ENCODE measurements at regions not wholly inside any gene's neighbourhood (a gene's known extent, or its start where the extent isn't known, plus 50 kb on each side); places are given as distances from the start of the nearest gene placed in this dataset.
A peak's percentile ranks its signal among the peaks of the same experiment; 100 is the strongest.

GRCh38 chr10:111455776-111456426, 379.1 kb downstream of the ADRA2A start:
- DNase-seq: no peak

DNA sequence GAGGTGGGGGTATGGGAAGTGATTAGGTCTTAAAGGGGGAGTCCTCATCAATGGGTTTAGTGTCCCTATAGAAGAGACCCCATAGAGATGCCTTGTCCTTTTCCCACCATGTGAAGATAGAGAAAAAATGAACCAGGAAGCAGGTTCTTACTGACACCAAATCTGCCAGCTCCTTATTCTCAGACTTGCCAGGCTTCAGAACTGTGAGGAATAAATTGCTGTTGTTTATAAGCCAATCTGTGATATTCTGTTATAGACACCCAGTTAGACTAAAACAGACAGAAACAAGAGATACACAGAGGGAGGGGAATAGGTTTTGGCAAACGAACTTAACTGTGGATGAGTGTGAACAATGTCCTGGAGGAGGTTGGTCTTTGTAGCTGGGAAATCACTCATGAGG, 381.4 kb downstream of the ADRA2A start:
- no peak for DNase-seq

DNA sequence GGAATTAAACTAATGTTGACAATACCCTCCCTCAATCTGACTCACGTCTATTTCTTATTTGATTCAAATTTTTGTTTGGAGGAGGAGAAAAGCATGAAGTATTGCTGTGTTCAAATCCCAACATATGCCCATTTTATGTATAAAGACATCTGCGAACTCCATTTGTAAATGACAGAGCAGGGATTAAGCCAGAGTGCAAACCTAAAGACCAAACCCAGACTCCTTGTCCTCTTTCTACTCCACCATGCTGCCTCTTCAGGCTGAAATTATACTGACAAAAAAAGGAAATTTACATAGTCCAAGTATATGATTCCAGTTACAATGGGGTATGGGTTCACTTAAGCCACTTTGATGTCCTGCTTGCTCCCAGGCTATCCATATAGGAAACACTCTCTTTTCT, 383.1 kb downstream of the ADRA2A start:
- no peak for DNase-seq

DNA sequence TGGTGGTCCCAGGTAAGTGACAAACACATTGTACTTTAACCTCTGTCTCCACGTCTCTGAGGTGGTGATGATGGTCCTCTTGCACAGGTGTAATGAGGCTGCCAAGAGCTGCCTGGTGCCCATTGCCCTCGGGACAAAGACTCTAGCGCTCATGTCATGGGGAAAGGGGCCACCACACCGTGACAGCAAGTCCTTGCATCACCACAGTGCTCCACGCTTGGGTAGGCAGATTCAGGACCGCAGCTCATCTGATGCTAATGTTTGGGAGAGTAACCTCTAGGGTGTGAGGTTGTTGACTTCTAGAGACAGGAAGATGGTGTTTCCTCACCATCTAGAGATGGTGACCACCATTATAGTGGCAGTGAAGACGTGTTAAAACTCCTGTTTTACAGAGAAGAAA, 395.6 kb downstream of the ADRA2A start:
- no peak for DNase-seq

DNA sequence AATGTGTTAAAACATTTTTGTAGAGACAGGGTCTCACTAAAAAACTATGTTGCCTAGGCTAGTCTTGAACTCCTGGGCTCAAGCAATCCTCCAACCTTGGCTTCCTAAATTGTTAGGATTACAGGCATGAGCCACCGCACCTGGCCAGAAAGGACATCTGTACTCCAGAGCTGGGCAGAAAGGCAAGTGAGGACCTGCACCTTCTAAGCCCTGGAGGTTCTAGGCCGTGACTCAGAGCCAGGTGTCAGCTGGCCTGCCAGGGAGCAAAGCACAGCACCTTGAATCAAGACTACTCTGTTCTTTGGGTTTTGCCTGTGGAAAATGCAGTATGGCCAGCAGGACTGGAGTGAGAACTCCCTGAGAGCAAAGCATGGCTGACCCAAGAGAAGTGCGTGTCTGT, 396.5 kb downstream of the ADRA2A start:
- no peak for DNase-seq

- DNase-seq: no peak
Observed at GRCh38 chr10:111474786-111475185, 398.0 kb downstream of the ADRA2A start.

GRCh38 chr10:111475720-111476119, 398.9 kb downstream of the ADRA2A start:
- peak; percentile 9 for DNase-seq

GRCh38 chr10:111478651-111479050, 401.8 kb downstream of the ADRA2A start:
- no peak for DNase-seq

- peak; percentile 1 for DNase-seq
Observed at GRCh38 chr10:111479966-111480365, 403.1 kb downstream of the ADRA2A start.

- no peak for DNase-seq
Observed at GRCh38 chr10:111481261-111481826, 404.5 kb downstream of the ADRA2A start.

DNA sequence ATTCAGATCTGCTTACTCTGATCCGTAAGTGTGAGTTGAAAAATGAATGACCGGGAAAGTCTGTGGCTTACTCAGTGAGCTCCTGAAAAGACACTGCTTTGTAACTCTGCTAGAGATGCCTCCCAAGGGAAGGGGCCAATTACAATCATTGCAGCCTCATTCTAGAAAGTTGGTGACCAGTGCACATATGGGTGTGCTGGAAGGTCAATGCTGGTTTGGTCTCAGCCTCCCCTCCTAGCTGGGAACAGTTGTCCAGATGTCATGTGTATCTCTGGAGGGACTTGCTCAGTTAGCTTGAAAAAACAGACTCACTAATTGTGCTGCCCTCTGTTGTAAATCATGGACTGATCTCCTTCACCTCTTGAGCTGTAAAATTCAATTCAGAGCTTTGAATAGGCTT, 405.0 kb downstream of the ADRA2A start:
- DNase-seq: no peak

DNA sequence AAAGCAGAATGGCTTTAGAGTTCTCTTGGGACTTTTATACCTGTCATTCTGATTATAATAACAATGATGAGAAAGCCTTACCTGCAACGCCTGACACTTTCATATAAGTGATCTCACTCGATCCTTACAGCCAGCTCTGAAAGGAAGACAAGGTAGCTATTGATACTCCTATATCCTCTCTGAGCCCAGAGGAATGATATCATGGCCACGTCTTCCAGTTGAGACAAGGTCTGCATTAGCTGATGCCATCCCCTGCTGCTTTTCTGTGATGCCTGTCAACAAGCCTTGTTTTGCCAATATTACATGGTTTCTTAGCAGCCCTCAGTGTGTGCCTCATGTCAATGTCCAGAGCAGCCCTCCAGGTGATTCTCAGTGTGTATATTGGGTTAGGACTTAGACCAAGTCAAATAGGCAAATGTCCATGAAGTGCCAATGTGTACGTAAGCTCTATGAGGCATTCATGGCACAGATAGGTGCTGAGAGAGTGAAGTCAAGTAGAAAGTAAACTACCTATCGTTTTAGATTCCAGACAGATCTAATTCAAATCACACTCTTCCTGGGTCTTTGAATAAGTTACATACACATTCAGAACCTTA, 405.9 kb downstream of the ADRA2A start:
- DNase-seq: no peak

- DNase-seq: no peak
Observed at GRCh38 chr10:111485767-111486166, 408.9 kb downstream of the ADRA2A start.

DNA sequence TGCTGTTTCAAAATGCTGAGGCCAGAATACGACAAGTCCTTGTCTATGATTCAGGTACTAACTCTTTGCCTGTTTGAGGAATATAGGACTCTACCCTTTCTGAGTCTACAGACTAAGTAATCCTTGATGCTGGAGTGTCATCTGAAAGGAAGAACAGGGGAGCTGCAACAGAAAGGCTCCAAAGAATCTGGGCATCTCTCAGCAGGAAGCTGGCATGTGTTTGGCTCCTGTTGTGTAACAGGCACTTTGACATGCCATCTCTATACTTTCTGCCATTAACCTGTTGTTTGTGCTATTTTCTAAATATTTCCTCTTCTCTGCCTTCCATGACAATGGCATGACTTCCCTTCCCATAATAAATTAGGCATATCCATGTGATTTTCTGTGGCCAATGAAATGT, 409.5 kb downstream of the ADRA2A start:
- no peak for DNase-seq

DNA sequence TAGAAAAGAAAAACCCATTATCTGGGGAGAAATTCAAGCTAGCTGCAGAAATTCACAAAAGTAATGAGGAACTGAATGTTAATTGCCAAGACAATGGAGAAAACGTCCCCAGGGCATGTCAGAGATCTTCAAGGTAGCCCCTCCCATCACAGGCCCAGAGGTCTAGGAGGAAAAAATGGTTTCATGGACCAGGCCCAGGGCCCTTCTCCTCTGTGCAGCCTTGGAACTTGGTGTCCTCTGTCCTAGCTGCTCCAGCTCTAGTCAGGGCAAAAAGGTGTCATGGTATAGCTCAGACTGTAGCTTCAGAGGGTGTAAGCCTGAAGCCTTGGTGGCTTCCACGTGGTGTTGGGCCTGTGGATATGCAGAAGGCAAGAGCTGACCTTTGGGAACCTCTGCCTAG, 411.8 kb downstream of the ADRA2A start:
- DNase-seq: no peak

DNA sequence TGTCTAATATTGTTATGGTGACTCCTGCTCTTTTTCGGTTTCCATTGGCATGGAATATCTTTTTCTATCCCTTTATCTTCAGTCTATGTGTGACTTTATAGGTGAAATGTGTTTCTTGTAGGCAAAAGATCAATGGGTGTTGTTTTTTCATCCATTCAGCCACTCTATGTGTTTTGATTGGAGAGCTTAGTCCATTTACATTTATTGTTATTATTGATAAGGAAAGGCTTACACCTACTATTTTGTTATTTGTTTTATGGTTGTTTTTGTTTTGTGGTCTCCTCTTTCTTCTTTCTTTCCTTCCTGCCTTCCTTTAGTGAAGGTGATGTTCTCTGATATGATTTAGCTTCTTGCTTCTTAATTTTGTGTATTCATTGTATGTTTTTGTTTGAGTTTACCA, 414.3 kb downstream of the ADRA2A start:
- no peak for DNase-seq

GRCh38 chr10:111493024-111493625, 416.3 kb downstream of the ADRA2A start:
- DNase-seq: no peak

DNA sequence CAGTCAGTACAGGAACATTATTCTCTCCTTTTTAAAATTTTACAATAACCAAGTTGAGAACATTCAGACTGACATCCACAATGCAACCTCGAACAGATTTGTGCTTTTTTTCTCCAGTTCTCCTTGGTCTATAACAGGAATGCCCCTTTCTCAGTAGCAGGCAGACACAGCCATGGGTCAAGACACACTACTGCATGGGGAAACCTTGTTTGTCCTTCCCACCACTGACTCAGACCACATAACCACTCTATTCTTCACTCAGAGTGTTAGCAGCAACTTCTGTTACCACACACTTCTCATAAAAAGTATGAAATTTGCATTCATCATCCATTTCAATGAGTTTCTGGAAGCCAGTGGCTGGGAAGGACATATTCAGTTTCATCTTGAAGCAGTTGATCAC, 421.7 kb downstream of the ADRA2A start:
- DNase-seq: no peak

DNA sequence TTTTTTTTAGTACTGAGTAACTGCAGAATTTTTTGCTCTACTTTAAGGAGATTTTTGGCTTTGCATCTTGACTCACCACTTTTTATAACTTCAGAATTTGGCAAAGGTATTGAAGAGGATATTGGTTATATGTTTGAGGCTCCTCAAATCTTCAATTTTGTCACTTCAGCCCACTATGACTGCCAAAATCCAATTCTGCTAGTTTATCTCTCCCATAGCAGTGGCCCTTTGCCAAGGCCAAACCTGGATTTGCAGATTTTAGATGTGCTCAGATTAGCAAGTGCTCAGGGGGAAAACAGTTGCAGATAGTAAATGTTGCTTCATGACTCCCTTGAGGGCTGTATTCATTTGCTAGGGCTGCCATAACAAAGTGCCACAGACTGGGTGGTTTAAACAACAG, 427.5 kb downstream of the ADRA2A start:
- no peak for DNase-seq

- no peak for DNase-seq
Observed at GRCh38 chr10:111506266-111507034, 429.6 kb downstream of the ADRA2A start.

- no peak for DNase-seq
Observed at GRCh38 chr10:111511751-111512150, 434.9 kb downstream of the ADRA2A start.

GRCh38 chr10:111515264-111515663, 438.4 kb downstream of the ADRA2A start:
- DNase-seq: no peak

DNA sequence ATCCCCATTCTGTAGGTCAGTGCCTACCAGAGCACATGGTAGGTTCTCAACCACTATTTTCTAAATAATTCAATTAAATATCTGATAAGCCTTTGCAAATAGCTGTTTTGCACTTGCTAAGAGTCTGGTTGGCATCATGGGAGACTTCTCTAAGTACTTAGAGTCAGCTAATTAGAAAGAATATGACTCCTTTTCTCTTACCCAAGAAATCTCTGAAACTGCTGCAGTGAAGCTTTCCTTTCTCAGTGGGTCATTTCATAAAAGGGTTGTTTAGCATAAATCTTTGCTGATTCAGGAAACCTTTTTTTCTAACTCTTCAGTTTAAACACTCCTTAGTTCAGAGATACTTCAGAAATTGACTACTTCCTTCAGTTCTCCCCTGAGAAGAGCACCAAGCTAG, 438.9 kb downstream of the ADRA2A start:
- no peak for DNase-seq

DNA sequence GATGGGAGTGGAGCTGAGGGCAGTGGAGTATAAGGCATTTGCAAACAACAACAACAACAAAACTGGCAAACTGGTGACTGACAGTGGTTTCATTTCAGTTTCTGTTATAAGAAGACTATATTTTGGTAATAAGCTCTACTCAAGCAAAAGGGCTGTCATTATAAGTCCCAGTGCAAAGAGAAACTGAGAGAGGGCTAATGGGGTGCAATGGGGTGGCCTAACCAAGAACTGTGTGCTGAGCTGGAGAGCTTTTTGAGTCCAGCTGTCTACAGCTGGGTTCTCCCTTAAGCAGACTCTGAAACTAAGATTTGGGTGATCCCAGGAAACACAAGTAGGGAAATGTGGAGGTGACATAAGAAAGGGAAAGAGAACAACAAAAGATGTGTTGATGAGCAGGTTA, 439.3 kb downstream of the ADRA2A start:
- DNase-seq: no peak
